ENCODE measurements at regions not wholly inside any gene's neighbourhood (a gene's known extent, or its start where the extent isn't known, plus 50 kb on each side); places are given as distances from the start of the nearest gene placed in this dataset.

GRCh38 chr2:95721726-95722125, 129.9 kb downstream of the TRIM43 start:
- TF ChIP-seq CTCF (conservative IDR thresholded peaks at IDR 0.05; ENCODE audit: low read length), result no peak
- TF ChIP-seq EZH2phosphoT487 (IDR thresholded peaks at IDR 0.05; ENCODE audit: borderline replicate concordance, low read depth, low read length), result no peak

All from OCI-LY7 (cell line).